HG03135 (cell line): ENCODE measurements at regions not wholly inside any gene's neighbourhood (a gene's known extent, or its start where the extent isn't known, plus 50 kb on each side); places are given as distances from the start of the nearest gene placed in this dataset.
"Not testable (repeated sequence)": the region's sequence is repeated elsewhere in the genome, so short reads cannot be mapped to it uniquely, and the experiment has no call there.

ENCODE experiments used
- ATAC-seq: cut with Tn5 transposase; IDR thresholded peaks from one replicate; pipeline ENCODE4 v1.9.1; 2021; ENCODE audit warnings: mild to moderate bottlenecking, moderate library complexity; ENCODE audit not compliant: unreplicated experiment

GRCh38 chr5:62240494-62240893, 65.5 kb upstream of the KIF2A start:
- not testable (repeated sequence) for ATAC-seq

GRCh38 chr5:62242000-62242399, 64.0 kb upstream of the KIF2A start:
- not testable (repeated sequence) for ATAC-seq

- ATAC-seq = not testable (repeated sequence)
Measured at GRCh38 chr5:62243046-62243445, 63.0 kb upstream of the KIF2A start.

- not testable (repeated sequence) for ATAC-seq
Measured at GRCh38 chr5:62248192-62248591, 57.8 kb upstream of the KIF2A start.

- not testable (repeated sequence) for ATAC-seq
Measured at GRCh38 chr5:62250085-62250484, 55.9 kb upstream of the KIF2A start.

GRCh38 chr5:62250919-62251318, 55.1 kb upstream of the KIF2A start:
- ATAC-seq = not testable (repeated sequence)

- not testable (repeated sequence) for ATAC-seq
Measured at GRCh38 chr5:62252519-62252918, 53.5 kb upstream of the KIF2A start.

- ATAC-seq = not testable (repeated sequence)
Measured at GRCh38 chr5:62255551-62255950, 50.5 kb upstream of the KIF2A start.

GRCh38 chr5:62256161-62257019, 49.6 kb upstream of the KIF2A start:
- peak; percentile 49 for ATAC-seq
